B cell (primary cell): ENCODE measurements at regions not wholly inside any gene's neighbourhood (a gene's known extent, or its start where the extent isn't known, plus 50 kb on each side); places are given as distances from the start of the nearest gene placed in this dataset.

Experiments
- ATAC-seq: fragments of 200-7000 bp; cut with Tn5 transposase; one replicate; pipeline ENCODE4 v1.10.0; 2021; ENCODE audit warnings: low read depth, mild to moderate bottlenecking, moderate number of reproducible peaks, moderate library complexity
- CTCF ChIA-PET: fragments of 350-600 bp; sonication (Branson Sonifier 250); formaldehyde crosslinking; loops from one replicate; lab custom pipeline; 2021; ENCODE audit warnings: antibody characterized with exemption, inconsistent platforms; lab: Charles Lee
- POLR2A ChIA-PET: fragments of 350-600 bp; sonication (Branson Sonifier 250); formaldehyde crosslinking; loops from one replicate; lab custom pipeline; 2021; ENCODE audit warnings: antibody characterized with exemption; lab: Charles Lee
- DNase-seq: peaks from one replicate; pipeline ENCODE4 v3.0.0; 2013
- H2AFZ ChIP-seq: 2 replicates; pipeline ENCODE4 v1.6.1; 2012; ENCODE audit warnings: mild to moderate bottlenecking, low read depth, low read length; ENCODE audit not compliant: insufficient read depth, poor library complexity, severe bottlenecking
- H3K27ac ChIP-seq, 2 donors: 1 replicate in 1 of 2; 2 replicates in 1 of 2; pipeline ENCODE4 v1.5.1; 2012 to 2013; ENCODE audit warnings: low read length in 2 of 2, mild to moderate bottlenecking in 2 of 2, moderate library complexity in 1 of 2
- H3K27me3 ChIP-seq, 4 experiments: fragments of 200-600 bp in 1 of 4; sonication (generic) in 1 of 4; replicated peaks in 1 of 4; 1 replicate in 2 of 4; 2 replicates in 2 of 4; pipeline versions ENCODE4 v1.6.1 to v1.7.0; 2013 to 2016; ENCODE audit warnings: low read length in 3 of 4, mild to moderate bottlenecking in 2 of 4, mixed read lengths in 1 of 4, moderate library complexity in 1 of 4; ENCODE audit not compliant: insufficient read depth in 4 of 4, control insufficient read depth in 3 of 4; ENCODE audit errors: control extremely low read depth in 1 of 4
- H3K36me3 ChIP-seq, 2 experiments: replicated peaks in 1 of 2; 1 replicate in 1 of 2; 2 replicates in 1 of 2; pipeline versions ENCODE4 v1.6.1 to v1.7.1; 2013; ENCODE audit warnings: low read length in 1 of 2; ENCODE audit not compliant: insufficient read depth in 2 of 2, control insufficient read depth in 1 of 2; ENCODE audit errors: control extremely low read depth in 1 of 2, extremely low read depth in 1 of 2
- H3K4me1 ChIP-seq, 2 donors: fragments of 200-600 bp in 1 of 2; sonication (generic) in 1 of 2; 1 replicate in 1 of 2; 2 replicates in 1 of 2; pipeline versions ENCODE4 v1.5.1 to v1.6.1; 2013 to 2017; ENCODE audit warnings: low read length in 2 of 2; ENCODE audit not compliant: control insufficient read depth in 2 of 2, insufficient read depth in 2 of 2
- H3K4me2 ChIP-seq: replicated peaks from 2 replicates; pipeline ENCODE3; 2012; ENCODE audit warnings: mild to moderate bottlenecking, low read depth, low read length; ENCODE audit not compliant: poor library complexity, severe bottlenecking
- H3K4me3 ChIP-seq, 5 experiments: fragments of 200-600 bp in 1 of 5; sonication (generic) in 1 of 5; 1 replicate in 3 of 5; 2 replicates in 2 of 5; pipeline versions ENCODE4 v1.5.1 to v1.7.0; 2011 to 2016; ENCODE audit warnings: low read length in 4 of 5, mild to moderate bottlenecking in 4 of 5, low read depth in 2 of 5, control low read depth in 1 of 5, moderate library complexity in 1 of 5; ENCODE audit not compliant: insufficient read depth in 1 of 5; ENCODE audit errors: control extremely low read depth in 1 of 5, extremely low read depth in 1 of 5
- H3K79me2 ChIP-seq: fragments of 200-600 bp; sonication (generic); one replicate; pipeline ENCODE4 v1.6.0; 2016; ENCODE audit warnings: low read length; ENCODE audit not compliant: control insufficient read depth, insufficient read depth
- H3K9ac ChIP-seq: fragments of 200-600 bp; sonication (generic); 2 replicates; pipeline ENCODE4 v1.6.1; 2017; ENCODE audit warnings: mild to moderate bottlenecking, low read length, moderate library complexity
- H3K9me3 ChIP-seq, 3 donors: one replicate each; pipeline versions ENCODE4 v1.6.1 to v1.7.1; 2013; ENCODE audit warnings: low read length in 2 of 3; ENCODE audit not compliant: control insufficient read depth in 2 of 3, insufficient read depth in 1 of 3; ENCODE audit errors: control extremely low read depth in 1 of 3
- H4K20me1 ChIP-seq: 2 replicates; pipeline ENCODE4 v1.6.0; 2012; ENCODE audit warnings: mild to moderate bottlenecking, low read length; ENCODE audit not compliant: insufficient read depth, control insufficient read depth, poor library complexity, severe bottlenecking
- H3K27ac Mint-ChIP-seq: one replicate; pipeline ENCODE4 v1.8.0; 2021; ENCODE audit warnings: mixed read lengths
- H3K27me3 Mint-ChIP-seq: one replicate; pipeline ENCODE4 v1.8.0; 2021; ENCODE audit warnings: mixed read lengths
- H3K4me1 Mint-ChIP-seq: one replicate; pipeline ENCODE4 v1.8.0; 2021; ENCODE audit warnings: mixed read lengths
- H3K4me3 Mint-ChIP-seq: one replicate; pipeline ENCODE4 v1.8.0; 2021; ENCODE audit warnings: mixed read lengths
- H3K9me3 Mint-ChIP-seq: one replicate; pipeline ENCODE4 v1.8.0; 2022; ENCODE audit warnings: mixed read lengths; ENCODE audit not compliant: insufficient read depth
- EZH2 ChIP-seq: IDR thresholded peaks from 2 replicates; pipeline ENCODE4 v1.6.1; 2012; ENCODE audit warnings: borderline replicate concordance, low read depth, mild to moderate bottlenecking, moderate library complexity, low read length; ENCODE audit not compliant: insufficient read depth, poor library complexity, severe bottlenecking
- WGBS: methylation state at CpG from one replicate; pipeline ENCODE4 v1.1.5; 2013; ENCODE audit warnings: missing lambda C conversion rate; ENCODE audit not compliant: insufficient coverage; 5-methylcytosine and 5-hydroxymethylcytosine counted together
- intact Hi-C: fragments of 100-400 bp; cut with micrococcal nuclease; formaldehyde crosslinking; loops from one replicate; pipeline ENCODE4 v1.10.0; 2022
- TF ChIP-seq, protein P1 (sequence below): fragments of 200-600 bp; IDR thresholded peaks from one replicate; pipeline ENCODE4 v1.8.0; 2022; ENCODE audit warnings: antibody characterized with exemption, mild to moderate bottlenecking

DNA sequence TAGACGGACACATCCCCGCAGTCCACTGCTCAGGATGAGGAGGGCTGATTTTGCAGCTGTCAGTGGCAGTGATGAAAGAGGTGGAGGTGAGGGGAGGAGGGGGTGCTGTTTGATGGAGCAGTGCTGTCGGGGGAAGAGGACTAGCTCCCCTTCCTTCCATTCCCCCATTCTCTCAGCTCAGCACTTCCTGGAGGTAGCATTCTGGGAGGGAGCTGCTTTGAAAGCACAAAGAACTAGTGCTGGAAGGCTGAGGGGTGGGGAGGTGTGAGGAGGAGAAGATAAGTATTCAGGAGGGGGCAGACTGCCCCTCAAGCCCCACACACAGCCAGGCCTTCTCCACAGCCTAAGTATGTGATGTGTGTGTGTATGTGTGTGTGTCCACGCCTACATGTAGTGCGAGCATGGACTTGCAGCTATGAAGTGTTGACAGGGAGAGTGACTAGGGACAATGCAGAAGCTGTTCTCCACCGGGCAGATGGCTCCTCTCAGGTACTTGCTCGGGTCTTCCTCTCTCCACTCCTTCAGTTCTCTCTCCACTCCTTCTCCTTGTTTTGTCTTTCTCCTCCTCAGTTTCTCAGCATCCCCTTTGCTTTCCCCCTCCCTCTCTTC lies 65.5 kb upstream of the HSPA9 start:
- Histone ChIP-seq H3K27me3 (peaks cover 0 to 27% (median 4%) of the 10 kb centered on the region in 4 experiments), H3K4me2 (no peak overlapping the region), H3K36me3 (no peaks in the 10 kb centered on the region), H3K79me2 (no peaks in the 10 kb centered on the region), H3K27ac (no peak overlapping the region), H3K9ac (no peak overlapping the region), H3K9me3 (no peaks in the 10 kb centered on the region), H3K4me1 (peaks cover 0 to 2% of the 10 kb centered on the region in 2 donors), H4K20me1 (no peaks in the 10 kb centered on the region), H2AFZ (no peak overlapping the region), H3K4me3 (no peak overlapping the region)
- 100% methylated on average over 6 of the region's 7 CpGs for WGBS
- Mint-ChIP-seq H3K9me3 (no peaks in the 10 kb centered on the region), H3K27ac (no peak overlapping the region), H3K4me3 (no peak overlapping the region), H3K27me3 (peaks cover 11% of the 10 kb centered on the region), H3K4me1 (peaks cover 2% of the 10 kb centered on the region)
- POLR2A ChIA-PET: no interaction called here
- CTCF ChIA-PET: interaction anchor here (1.2 kb wide), 1 partner anchor 13 kb away, joined by 4 read pairs; no protein-coding TSS in a partner anchor
- no peak for TF ChIP-seq EZH2
- TF ChIP-seq, protein P1, sequence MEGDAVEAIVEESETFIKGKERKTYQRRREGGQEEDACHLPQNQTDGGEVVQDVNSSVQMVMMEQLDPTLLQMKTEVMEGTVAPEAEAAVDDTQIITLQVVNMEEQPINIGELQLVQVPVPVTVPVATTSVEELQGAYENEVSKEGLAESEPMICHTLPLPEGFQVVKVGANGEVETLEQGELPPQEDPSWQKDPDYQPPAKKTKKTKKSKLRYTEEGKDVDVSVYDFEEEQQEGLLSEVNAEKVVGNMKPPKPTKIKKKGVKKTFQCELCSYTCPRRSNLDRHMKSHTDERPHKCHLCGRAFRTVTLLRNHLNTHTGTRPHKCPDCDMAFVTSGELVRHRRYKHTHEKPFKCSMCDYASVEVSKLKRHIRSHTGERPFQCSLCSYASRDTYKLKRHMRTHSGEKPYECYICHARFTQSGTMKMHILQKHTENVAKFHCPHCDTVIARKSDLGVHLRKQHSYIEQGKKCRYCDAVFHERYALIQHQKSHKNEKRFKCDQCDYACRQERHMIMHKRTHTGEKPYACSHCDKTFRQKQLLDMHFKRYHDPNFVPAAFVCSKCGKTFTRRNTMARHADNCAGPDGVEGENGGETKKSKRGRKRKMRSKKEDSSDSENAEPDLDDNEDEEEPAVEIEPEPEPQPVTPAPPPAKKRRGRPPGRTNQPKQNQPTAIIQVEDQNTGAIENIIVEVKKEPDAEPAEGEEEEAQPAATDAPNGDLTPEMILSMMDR: no peak
- DNase-seq (no peak), ATAC-seq (no peak)
- intact Hi-C loops: no loop called here

DNA sequence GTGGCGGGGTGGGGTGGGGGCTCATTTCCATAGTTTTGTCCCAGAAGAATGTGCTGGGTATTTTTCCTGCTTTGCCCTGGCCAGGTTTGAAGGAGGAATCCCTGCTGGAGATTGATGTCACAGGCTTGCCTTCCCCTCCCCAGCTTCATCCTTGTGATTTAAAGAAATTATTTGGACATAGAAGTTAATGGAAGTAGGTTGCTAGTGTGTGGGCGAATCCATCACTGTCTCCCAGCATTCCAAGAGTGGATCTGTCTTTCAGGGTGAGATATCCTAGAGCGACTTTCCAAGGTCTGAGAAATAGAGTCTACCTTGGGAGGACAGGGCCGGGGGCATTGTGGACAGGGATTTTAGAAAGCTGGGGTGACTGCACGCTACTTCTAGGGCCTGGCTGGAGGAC lies 64.9 kb upstream of the HSPA9 start:
- Histone ChIP-seq H3K4me2 (no peak overlapping the region), H3K27ac (no peak overlapping the region), H4K20me1 (no peaks in the 10 kb centered on the region), H3K4me1 (peaks cover 0 to 2% of the 10 kb centered on the region in 2 donors), H3K27me3 (peaks cover 0 to 30% (median 4%) of the 10 kb centered on the region in 4 experiments), H3K36me3 (no peaks in the 10 kb centered on the region), H3K9ac (no peak overlapping the region), H3K9me3 (no peaks in the 10 kb centered on the region), H3K4me3 (no peak overlapping the region), H3K79me2 (no peaks in the 10 kb centered on the region), H2AFZ (no peak overlapping the region)
- TF ChIP-seq, protein P1: no peak
- TF ChIP-seq EZH2: no peak
- no peak overlapping the region for H3K4me3 Mint-ChIP-seq
- no peak for DNase-seq
- H3K27ac Mint-ChIP-seq: no peak overlapping the region
- ChIA-PET CTCF (no interaction called here), POLR2A (no interaction called here)
- 96% methylated on average over 4 of the region's 5 CpGs for WGBS
- peaks cover 2% of the 10 kb centered on the region for H3K4me1 Mint-ChIP-seq
- H3K9me3 Mint-ChIP-seq: no peaks in the 10 kb centered on the region
- H3K27me3 Mint-ChIP-seq: peaks cover 11% of the 10 kb centered on the region
- ATAC-seq: no peak
- intact Hi-C loops: no loop called here
